ENCODE measurements at regions not wholly inside any gene's neighbourhood (a gene's known extent, or its start where the extent isn't known, plus 50 kb on each side); places are given as distances from the start of the nearest gene placed in this dataset.

- DNase-seq (ENCODE audit: low read depth, low spot score): no peak
Observed at GRCh38 chr2:128925631-128926030, 607.0 kb upstream of the HS6ST1 start.

GRCh38 chr2:128930101-128930500, 611.4 kb upstream of the HS6ST1 start:
- no peak for DNase-seq (ENCODE audit: low read depth, low spot score)

GRCh38 chr2:128940378-128940777, 621.7 kb upstream of the HS6ST1 start:
- DNase-seq (ENCODE audit: low read depth, low spot score): no peak

- no peak for DNase-seq (ENCODE audit: low read depth, low spot score)
Observed at GRCh38 chr2:128941751-128942150, 623.1 kb upstream of the HS6ST1 start.

- no peak for DNase-seq (ENCODE audit: low read depth, low spot score)
Observed at GRCh38 chr2:128949360-128949759, 630.7 kb upstream of the HS6ST1 start.

GRCh38 chr2:128950758-128951157, 632.1 kb upstream of the HS6ST1 start:
- DNase-seq (ENCODE audit: low read depth, low spot score): no peak

GRCh38 chr2:128958241-128958640, 639.6 kb upstream of the HS6ST1 start:
- no peak for DNase-seq (ENCODE audit: low read depth, low spot score)

GRCh38 chr2:128967646-128968045, 649.0 kb upstream of the HS6ST1 start:
- DNase-seq (ENCODE audit: low read depth, low spot score): no peak

GRCh38 chr2:128969374-128969773, 650.7 kb upstream of the HS6ST1 start:
- DNase-seq (ENCODE audit: low read depth, low spot score): no peak

- no peak for DNase-seq (ENCODE audit: low read depth, low spot score)
Observed at GRCh38 chr2:128970332-128971116, 651.9 kb upstream of the HS6ST1 start.

GRCh38 chr2:128973566-128973965, 654.9 kb upstream of the HS6ST1 start:
- DNase-seq (ENCODE audit: low read depth, low spot score): no peak

- DNase-seq (ENCODE audit: low read depth, low spot score): no peak
Observed at GRCh38 chr2:128978212-128978611, 659.5 kb upstream of the HS6ST1 start.

GRCh38 chr2:128979182-128979581, 660.5 kb upstream of the HS6ST1 start:
- no peak for DNase-seq (ENCODE audit: low read depth, low spot score)

- DNase-seq (ENCODE audit: low read depth, low spot score): no peak
Observed at GRCh38 chr2:128980475-128980874, 661.8 kb upstream of the HS6ST1 start.

GRCh38 chr2:128981353-128981752, 662.7 kb upstream of the HS6ST1 start:
- no peak for DNase-seq (ENCODE audit: low read depth, low spot score)

- no peak for DNase-seq (ENCODE audit: low read depth, low spot score)
Observed at GRCh38 chr2:128982001-128982400, 663.3 kb upstream of the HS6ST1 start.

- no peak for DNase-seq (ENCODE audit: low read depth, low spot score)
Observed at GRCh38 chr2:128982670-128983069, 664.0 kb upstream of the HS6ST1 start.

GRCh38 chr2:128983094-128983493, 664.4 kb upstream of the HS6ST1 start:
- no peak for DNase-seq (ENCODE audit: low read depth, low spot score)

GRCh38 chr2:128984081-128984480, 665.4 kb upstream of the HS6ST1 start:
- DNase-seq (ENCODE audit: low read depth, low spot score): no peak

- DNase-seq (ENCODE audit: low read depth, low spot score): no peak
Observed at GRCh38 chr2:128984855-128985254, 666.2 kb upstream of the HS6ST1 start.

- DNase-seq (ENCODE audit: low read depth, low spot score): no peak
Observed at GRCh38 chr2:128986026-128986715, 667.5 kb upstream of the HS6ST1 start.

- no peak for DNase-seq (ENCODE audit: low read depth, low spot score)
Observed at GRCh38 chr2:128986867-128987268, 668.2 kb upstream of the HS6ST1 start.

- DNase-seq (ENCODE audit: low read depth, low spot score): no peak
Observed at GRCh38 chr2:128988326-128988725, 669.7 kb upstream of the HS6ST1 start.
